CD14-positive monocyte (primary cell): ENCODE measurements at regions not wholly inside any gene's neighbourhood (a gene's known extent, or its start where the extent isn't known, plus 50 kb on each side); places are given as distances from the start of the nearest gene placed in this dataset.

ENCODE experiments used
- DNase-seq, 3 donors: peaks; one replicate each; pipeline ENCODE4 v3.0.0-alpha.2; 2011 to 2022
- H2AFZ ChIP-seq: 2 replicates; pipeline ENCODE4 v1.6.0; 2012; ENCODE audit warnings: mild to moderate bottlenecking, low read depth, low read length, inconsistent platforms; ENCODE audit not compliant: insufficient read depth, poor library complexity, severe bottlenecking
- H3K27ac ChIP-seq, 2 donors: 1 replicate in 1 of 2; 2 replicates in 1 of 2; pipeline ENCODE4 v1.5.1; 2012 to 2013; ENCODE audit warnings: low read length in 2 of 2, control low read depth in 1 of 2, inconsistent platforms in 1 of 2, low read depth in 1 of 2, mild to moderate bottlenecking in 1 of 2
- H3K27me3 ChIP-seq, 2 donors: one replicate each; pipeline versions ENCODE4 v1.6.0 to v1.6.1; 2011 to 2013; ENCODE audit warnings: low read length in 2 of 2; ENCODE audit not compliant: control insufficient read depth in 2 of 2, insufficient read depth in 2 of 2
- H3K36me3 ChIP-seq, 2 donors: replicated peaks in 1 of 2; 1 replicate in 1 of 2; 2 replicates in 1 of 2; pipeline versions ENCODE4 v1.5.1 to v1.6.1; 2012 to 2013; ENCODE audit warnings: low read length in 2 of 2, control low read depth in 1 of 2, inconsistent platforms in 1 of 2, mild to moderate bottlenecking in 1 of 2; ENCODE audit not compliant: insufficient read depth in 2 of 2, control insufficient read depth in 1 of 2
- H3K4me1 ChIP-seq, 2 donors: 1 replicate in 1 of 2; 2 replicates in 1 of 2; pipeline versions ENCODE4 v1.5.1 to v1.6.1; 2012 to 2013; ENCODE audit warnings: low read length in 2 of 2, control low read depth in 1 of 2, inconsistent platforms in 1 of 2, mild to moderate bottlenecking in 1 of 2, moderate library complexity in 1 of 2; ENCODE audit not compliant: insufficient read depth in 2 of 2, control insufficient read depth in 1 of 2
- H3K4me2 ChIP-seq: replicated peaks from 2 replicates; pipeline ENCODE3; 2012; ENCODE audit warnings: low read length, moderate library complexity, mild to moderate bottlenecking; ENCODE audit not compliant: poor library complexity, severe bottlenecking; ENCODE audit errors: extremely low read depth
- H3K4me3 ChIP-seq, 3 experiments: fragments of 200-600 bp in 1 of 3; sonication (generic) in 1 of 3; replicated peaks in 1 of 3; 1 replicate in 2 of 3; 2 replicates in 1 of 3; pipeline ENCODE4 v1.5.1; 2011 to 2013; ENCODE audit warnings: low read length in 3 of 3, mild to moderate bottlenecking in 3 of 3, control low read depth in 2 of 3, low read depth in 2 of 3, inconsistent platforms in 1 of 3, moderate library complexity in 1 of 3
- H3K79me2 ChIP-seq: 2 replicates; pipeline ENCODE4 v1.6.0; 2012; ENCODE audit warnings: mild to moderate bottlenecking, control low read depth, inconsistent platforms, low read length, moderate library complexity; ENCODE audit not compliant: insufficient read depth
- H3K9ac ChIP-seq: 2 replicates; pipeline ENCODE4 v1.6.0; 2017; ENCODE audit warnings: low read length, mild to moderate bottlenecking; ENCODE audit not compliant: insufficient read depth, poor library complexity, severe bottlenecking
- H3K9me3 ChIP-seq, 2 donors: replicated peaks in 1 of 2; 1 replicate in 1 of 2; 2 replicates in 1 of 2; pipeline versions ENCODE4 v1.5.1 to v1.6.1; 2012 to 2013; ENCODE audit warnings: low read length in 2 of 2, control low read depth in 1 of 2; ENCODE audit not compliant: control insufficient read depth in 1 of 2, insufficient read depth in 1 of 2
- H4K20me1 ChIP-seq: 2 replicates; pipeline ENCODE4 v1.6.0; 2012; ENCODE audit warnings: mild to moderate bottlenecking, low read length, control low read depth, moderate library complexity; ENCODE audit not compliant: insufficient read depth
- H3K27ac Mint-ChIP-seq, 7 donors: one replicate each; pipeline ENCODE4 v1.8.0; 2020; ENCODE audit warnings: mild to moderate bottlenecking in 7 of 7, mixed read lengths in 7 of 7, moderate library complexity in 6 of 7, inconsistent platforms in 2 of 7
- H3K27me3 Mint-ChIP-seq, 3 donors: one replicate each; pipeline ENCODE4 v1.8.0; 2021 to 2022; ENCODE audit warnings: low read depth in 3 of 3, mild to moderate bottlenecking in 3 of 3, mixed read lengths in 3 of 3, moderate library complexity in 3 of 3, inconsistent platforms in 1 of 3
- H3K36me3 Mint-ChIP-seq, 2 donors: one replicate each; pipeline ENCODE4 v1.8.0; 2020; ENCODE audit warnings: mixed read lengths in 2 of 2, inconsistent platforms in 1 of 2, mild to moderate bottlenecking in 1 of 2
- H3K4me1 Mint-ChIP-seq: one replicate; pipeline ENCODE4 v1.8.0; 2020; ENCODE audit warnings: mild to moderate bottlenecking, mixed read lengths
- H3K4me3 Mint-ChIP-seq, 2 donors: one replicate each; pipeline ENCODE4 v1.8.0; 2020; ENCODE audit warnings: mild to moderate bottlenecking in 2 of 2, mixed read lengths in 2 of 2, moderate library complexity in 1 of 2
- H3K9me3 Mint-ChIP-seq, 7 donors: one replicate each; pipeline ENCODE4 v1.8.0; 2020 to 2022; ENCODE audit warnings: mixed read lengths in 7 of 7, mild to moderate bottlenecking in 6 of 7, moderate library complexity in 6 of 7, inconsistent platforms in 2 of 7
- WGBS: methylation state at CpG from one replicate; pipeline ENCODE4 v1.1.5; 2013; ENCODE audit warnings: missing lambda C conversion rate; ENCODE audit not compliant: insufficient coverage; 5-methylcytosine and 5-hydroxymethylcytosine counted together
- intact Hi-C, 2 donors: fragments of 100-400 bp; cut with micrococcal nuclease; formaldehyde crosslinking; loops; one replicate each; pipeline versions ENCODE4 v1.15.0 to v1.15.1; 2023
- TF ChIP-seq, protein P1 (sequence below): fragments of 200-600 bp; IDR thresholded peaks from one replicate; pipeline ENCODE4 v1.8.0; 2022; ENCODE audit warnings: antibody characterized with exemption, mild to moderate bottlenecking

GRCh38 chrX:30982467-30982866 is 89.4 kb downstream of the FTHL17 start:
- intact Hi-C loops: loop anchor here in 1 of 2 donors (10.0 kb wide), 1 partner anchor 132 kb away; no protein-coding TSS in a partner anchor
- Mint-ChIP-seq H3K9me3 (peaks cover 0 to 5% (median 1%) of the 10 kb centered on the region in 7 donors), H3K27ac (peak overlapping the region; percentile 5 to 79 (median 51)), H3K27me3 (peaks cover 0 to 3% (median 1%) of the 10 kb centered on the region in 3 donors), H3K4me3 (peak overlapping the region; percentile 7 to 36), H3K4me1 (peaks cover 13% of the 10 kb centered on the region), H3K36me3 (no peaks in the 10 kb centered on the region)
- Histone ChIP-seq H4K20me1 (no peaks in the 10 kb centered on the region), H3K36me3 (no peaks in the 10 kb centered on the region), H3K9me3 (no peaks in the 10 kb centered on the region), H3K4me3 (no peak overlapping the region), H3K9ac (no peak overlapping the region), H3K79me2 (no peaks in the 10 kb centered on the region), H3K27ac (peak overlapping the region in 1 of 2 donors; percentile 65), H3K4me1 (peaks cover 10 to 19% of the 10 kb centered on the region in 2 donors), H2AFZ (no peak overlapping the region), H3K4me2 (peak overlapping the region; percentile 14), H3K27me3 (no peaks in the 10 kb centered on the region)
- TF ChIP-seq, protein P1, sequence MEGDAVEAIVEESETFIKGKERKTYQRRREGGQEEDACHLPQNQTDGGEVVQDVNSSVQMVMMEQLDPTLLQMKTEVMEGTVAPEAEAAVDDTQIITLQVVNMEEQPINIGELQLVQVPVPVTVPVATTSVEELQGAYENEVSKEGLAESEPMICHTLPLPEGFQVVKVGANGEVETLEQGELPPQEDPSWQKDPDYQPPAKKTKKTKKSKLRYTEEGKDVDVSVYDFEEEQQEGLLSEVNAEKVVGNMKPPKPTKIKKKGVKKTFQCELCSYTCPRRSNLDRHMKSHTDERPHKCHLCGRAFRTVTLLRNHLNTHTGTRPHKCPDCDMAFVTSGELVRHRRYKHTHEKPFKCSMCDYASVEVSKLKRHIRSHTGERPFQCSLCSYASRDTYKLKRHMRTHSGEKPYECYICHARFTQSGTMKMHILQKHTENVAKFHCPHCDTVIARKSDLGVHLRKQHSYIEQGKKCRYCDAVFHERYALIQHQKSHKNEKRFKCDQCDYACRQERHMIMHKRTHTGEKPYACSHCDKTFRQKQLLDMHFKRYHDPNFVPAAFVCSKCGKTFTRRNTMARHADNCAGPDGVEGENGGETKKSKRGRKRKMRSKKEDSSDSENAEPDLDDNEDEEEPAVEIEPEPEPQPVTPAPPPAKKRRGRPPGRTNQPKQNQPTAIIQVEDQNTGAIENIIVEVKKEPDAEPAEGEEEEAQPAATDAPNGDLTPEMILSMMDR: no peak
- WGBS: no CpG with 5 or more reads among the region's 3 CpGs
- DNase-seq: peak; percentile 30 to 72 (median 36)

- DNase-seq: peak in 1 of 3 donors; percentile 35
- Histone ChIP-seq H3K4me3 (no peak overlapping the region), H2AFZ (no peak overlapping the region), H4K20me1 (no peaks in the 10 kb centered on the region), H3K27ac (no peak overlapping the region), H3K4me2 (peak overlapping the region; percentile 14), H3K9me3 (no peaks in the 10 kb centered on the region), H3K4me1 (peaks cover 10 to 19% of the 10 kb centered on the region in 2 donors), H3K79me2 (no peaks in the 10 kb centered on the region), H3K9ac (no peak overlapping the region), H3K36me3 (no peaks in the 10 kb centered on the region), H3K27me3 (no peaks in the 10 kb centered on the region)
- Mint-ChIP-seq H3K4me1 (peaks cover 13% of the 10 kb centered on the region), H3K27ac (peak overlapping the region in 5 of 7 donors; percentile 5 to 79 (median 51)), H3K36me3 (no peaks in the 10 kb centered on the region), H3K4me3 (peak overlapping the region; percentile 7 to 36), H3K9me3 (peaks cover 0 to 5% (median 1%) of the 10 kb centered on the region in 7 donors), H3K27me3 (peaks cover 0 to 3% (median 3%) of the 10 kb centered on the region in 3 donors)
- intact Hi-C loops: loop anchor here in 1 of 2 donors (10.0 kb wide), 1 partner anchor 133 kb away; no protein-coding TSS in a partner anchor
- TF ChIP-seq, protein P1: no peak
- 60% methylated on average over 1 of the region's 2 CpGs for WGBS
These were observed 89.9 kb downstream of the FTHL17 start for GRCh38 chrX:30981968-30982367.
